Osteocyte (in vitro differentiated cells): ENCODE measurements at regions not wholly inside any gene's neighbourhood (a gene's known extent, or its start where the extent isn't known, plus 50 kb on each side); places are given as distances from the start of the nearest gene placed in this dataset.

Source experiments
- DNase-seq: peaks from one replicate; pipeline ENCODE4 v3.0.0; 2021; ENCODE audit warnings: mixed read lengths; ENCODE audit not compliant: unreplicated experiment; ENCODE audit errors: extremely low spot score
- H3K27ac Mint-ChIP-seq: one replicate; pipeline ENCODE4 v1.8.0; 2021; ENCODE audit warnings: mild to moderate bottlenecking, mixed read lengths; ENCODE audit not compliant: unreplicated experiment
- H3K27me3 Mint-ChIP-seq: one replicate; pipeline ENCODE4 v1.8.0; 2021; ENCODE audit warnings: mixed read lengths; ENCODE audit not compliant: unreplicated experiment
- H3K36me3 Mint-ChIP-seq: one replicate; pipeline ENCODE4 v1.8.0; 2021; ENCODE audit warnings: mixed read lengths; ENCODE audit not compliant: unreplicated experiment
- H3K4me1 Mint-ChIP-seq: one replicate; pipeline ENCODE4 v1.8.0; 2021; ENCODE audit warnings: mixed read lengths; ENCODE audit not compliant: unreplicated experiment
- H3K4me3 Mint-ChIP-seq: one replicate; pipeline ENCODE4 v1.8.0; 2021; ENCODE audit warnings: mild to moderate bottlenecking, moderate library complexity, mixed read lengths; ENCODE audit not compliant: unreplicated experiment
- H3K9me3 Mint-ChIP-seq: one replicate; pipeline ENCODE4 v1.8.0; 2021; ENCODE audit warnings: mixed read lengths; ENCODE audit not compliant: unreplicated experiment
- CTCF ChIP-seq: fragments of 200-600 bp; sonication (generic); IDR thresholded peaks from 2 replicates; pipeline ENCODE4 v1.5.0; 2021; ENCODE audit warnings: antibody characterized with exemption, mild to moderate bottlenecking, moderate library complexity

- no peak for DNase-seq
- Mint-ChIP-seq H3K27ac (no peak overlapping the region), H3K36me3 (no peaks in the 10 kb centered on the region), H3K4me3 (no peak overlapping the region), H3K4me1 (peaks cover 33% of the 10 kb centered on the region), H3K9me3 (no peaks in the 10 kb centered on the region), H3K27me3 (no peaks in the 10 kb centered on the region)
- TF ChIP-seq CTCF: no peak
Measured at GRCh38 chr11:28659716-28660348, 551.6 kb downstream of the METTL15 start.

GRCh38 chr11:28657378-28658030, 549.3 kb downstream of the METTL15 start:
- Mint-ChIP-seq H3K9me3 (no peaks in the 10 kb centered on the region), H3K27ac (no peak overlapping the region), H3K27me3 (no peaks in the 10 kb centered on the region), H3K36me3 (no peaks in the 10 kb centered on the region), H3K4me3 (no peak overlapping the region), H3K4me1 (peaks cover 33% of the 10 kb centered on the region)
- no peak for TF ChIP-seq CTCF
- DNase-seq: no peak

GRCh38 chr11:28654191-28654590, 546.0 kb downstream of the METTL15 start:
- Mint-ChIP-seq H3K4me3 (no peak overlapping the region), H3K9me3 (peaks cover 4% of the 10 kb centered on the region), H3K36me3 (peaks cover 3% of the 10 kb centered on the region), H3K27me3 (no peaks in the 10 kb centered on the region), H3K27ac (no peak overlapping the region), H3K4me1 (peaks cover 24% of the 10 kb centered on the region)
- TF ChIP-seq CTCF: no peak
- DNase-seq: no peak

GRCh38 chr11:28649922-28650321, 541.7 kb downstream of the METTL15 start:
- peaks cover 3% of the 10 kb centered on the region for H3K36me3 Mint-ChIP-seq
- no peak for TF ChIP-seq CTCF
- H3K9me3 Mint-ChIP-seq: peaks cover 14% of the 10 kb centered on the region
- peaks cover 3% of the 10 kb centered on the region for H3K4me1 Mint-ChIP-seq
- no peak for DNase-seq
- H3K27ac Mint-ChIP-seq: no peak overlapping the region
- H3K4me3 Mint-ChIP-seq: no peak overlapping the region
- H3K27me3 Mint-ChIP-seq: no peaks in the 10 kb centered on the region

GRCh38 chr11:28636566-28636965, 528.4 kb downstream of the METTL15 start:
- Mint-ChIP-seq H3K27me3 (no peaks in the 10 kb centered on the region), H3K4me3 (no peak overlapping the region), H3K36me3 (no peaks in the 10 kb centered on the region), H3K9me3 (no peaks in the 10 kb centered on the region), H3K4me1 (peaks cover 26% of the 10 kb centered on the region), H3K27ac (no peak overlapping the region)
- TF ChIP-seq CTCF: no peak
- no peak for DNase-seq
